ENCODE measurements at regions not wholly inside any gene's neighbourhood (a gene's known extent, or its start where the extent isn't known, plus 50 kb on each side); places are given as distances from the start of the nearest gene placed in this dataset.

GRCh38 chr20:6704132-6704861 is 63.2 kb upstream of the BMP2 start:
- DNase-seq (ENCODE audit: low read depth in 1 of 2, low spot score in 1 of 2) (peak; percentile 50 to 67), FAIRE-seq (peak; percentile 46), ATAC-seq (peak; percentile 86 to 90)
- no peak for TF ChIP-seq ELK1 (IDR thresholded peaks at IDR 0.05; ENCODE audit: low read depth, low read length)
- TF ChIP-seq JUNB (IDR thresholded peaks at IDR 0.05) = peak; percentile 68; the same call in 1 of the 2 replicates
- 0 out of 4 replicates have a peak, but pooled peaks of 1 of the 2 experiments have one; percentile 12 for TF ChIP-seq CEBPB (IDR thresholded peaks at IDR 0.05)
- peak; percentile 46; the same call in 1 of the 2 replicates for TF ChIP-seq FOSL2 (IDR thresholded peaks at IDR 0.05)
- TF ChIP-seq FOSL2 (CRISPR knock-in tag; IDR thresholded peaks at IDR 0.05) = peak; percentile 82
- peak in 1 of 2 experiments; percentile 50; a peak in 1 of 5 replicates for TF ChIP-seq JUN (IDR thresholded peaks at IDR 0.05)
- Histone ChIP-seq H3K27ac (no peak overlapping the region), H3K4me2 (peak overlapping the region; percentile 52), H3K9me3 (no peaks in the 10 kb centered on the region; the same call in 2 of the 3 replicates), H3K4me3 (no peak overlapping the region), H3K4me1 (peaks cover 13% of the 10 kb centered on the region; the same call in 2 of the 3 replicates)
- POLR2A ChIA-PET = no interaction called here
- 12% methylated on average over 6 of the region's 6 CpGs for whole genome bisulfite sequencing (ENCODE audit: missing lambda C conversion rate)
- CTCF ChIA-PET = no interaction called here

- peaks cover 13% of the 10 kb centered on the region; the same call in 2 of the 3 replicates for H3K4me1 ChIP-seq
- FAIRE-seq (no peak), DNase-seq (ENCODE audit: low read depth in 1 of 2, low spot score in 1 of 2) (no peak), ATAC-seq (peak in 1 of 2 experiments; percentile 7; a peak in 1 of 6 replicates)
- H3K4me3 ChIP-seq = no peak overlapping the region
- peak overlapping the region; percentile 42 for H3K4me2 ChIP-seq
- no peak overlapping the region for H3K27ac ChIP-seq
- TF ChIP-seq MYC (IDR thresholded peaks at IDR 0.05; ENCODE audit: borderline replicate concordance, low read length) (no peak), RARB (CRISPR knock-in tag; IDR thresholded peaks at IDR 0.05) (no peak), ELK1 (IDR thresholded peaks at IDR 0.05; ENCODE audit: low read depth, low read length) (no peak), SMC3 (IDR thresholded peaks at IDR 0.05) (no peak), TFCP2L1 (CRISPR knock-in tag; IDR thresholded peaks at IDR 0.05) (no peak), FOSL2 (IDR thresholded peaks at IDR 0.05) (no peak), FOSL2 (CRISPR knock-in tag; IDR thresholded peaks at IDR 0.05) (no peak), HMGXB4 (CRISPR knock-in tag; IDR thresholded peaks at IDR 0.05; ENCODE audit: borderline replicate concordance) (no peak), EHF (CRISPR knock-in tag; IDR thresholded peaks at IDR 0.05) (no peak), HOXA7 (CRISPR knock-in tag; IDR thresholded peaks at IDR 0.05) (no peak), MAFK (IDR thresholded peaks at IDR 0.05; ENCODE audit: partially characterized antibody) (no peak), CBX2 (IDR thresholded peaks at IDR 0.05; ENCODE audit: borderline replicate concordance, low read depth) (no peak)
- H3K9me3 ChIP-seq = no peaks in the 10 kb centered on the region; the same call in 2 of the 3 replicates
- POLR2A ChIA-PET = no interaction called here
- CTCF ChIA-PET = no interaction called here
These were observed 63.8 kb upstream of the BMP2 start for GRCh38 chr20:6703656-6704055.

- WGBS (ENCODE audit: missing lambda C conversion rate) = 50% methylated on average over 3 of the region's 3 CpGs
These were observed 64.4 kb upstream of the BMP2 start for GRCh38 chr20:6703047-6703446.

More at GRCh38 chr20:6703047-6703446, 64.4 kb upstream of the BMP2 start:
- H3K9me3 ChIP-seq = no peaks in the 10 kb centered on the region; the same call in 2 of the 3 replicates
- no peak overlapping the region for H3K27ac ChIP-seq
- ATAC-seq (no peak), DNase-seq (ENCODE audit: low read depth in 1 of 2, low spot score in 1 of 2) (no peak), FAIRE-seq (peak; percentile 39)
- H3K4me2 ChIP-seq = no peak overlapping the region
- H3K4me3 ChIP-seq = no peak overlapping the region
- ChIA-PET CTCF (interaction anchor here (0.6 kb wide), 1 partner anchor 25 kb away, joined by 3 read pairs; no protein-coding TSS in a partner anchor), POLR2A (no interaction called here)
- H3K4me1 ChIP-seq = peaks cover 13% of the 10 kb centered on the region; the same call in 2 of the 3 replicates
- TF ChIP-seq HES2 (IDR thresholded peaks at IDR 0.05) = no peak
- TF ChIP-seq ELK1 (IDR thresholded peaks at IDR 0.05; ENCODE audit: low read depth, low read length) = no peak
- no peak for TF ChIP-seq TP53 (CRISPR knock-in tag; IDR thresholded peaks at IDR 0.05)
- no peak for TF ChIP-seq CEBPB (IDR thresholded peaks at IDR 0.05)
- no peak for TF ChIP-seq FOSL2 (IDR thresholded peaks at IDR 0.05)
- TF ChIP-seq FOSL2 (CRISPR knock-in tag; IDR thresholded peaks at IDR 0.05) = no peak
- no peak for TF ChIP-seq RAD21 (conservative IDR thresholded peaks at IDR 0.05 in 1 of 2, IDR thresholded peaks at IDR 0.05 in 1 of 2)
- no peak for TF ChIP-seq ESRRA (IDR thresholded peaks at IDR 0.05; ENCODE audit: borderline replicate concordance, low read length)
- TF ChIP-seq MAFK (IDR thresholded peaks at IDR 0.05; ENCODE audit: partially characterized antibody) = no peak
- no peak for TF ChIP-seq HEYL (CRISPR knock-in tag; IDR thresholded peaks at IDR 0.05)
- no peak for TF ChIP-seq JUN (IDR thresholded peaks at IDR 0.05)

All from A549 (cell line).